ENCODE measurements at regions not wholly inside any gene's neighbourhood (a gene's known extent, or its start where the extent isn't known, plus 50 kb on each side); places are given as distances from the start of the nearest gene placed in this dataset.

DNA sequence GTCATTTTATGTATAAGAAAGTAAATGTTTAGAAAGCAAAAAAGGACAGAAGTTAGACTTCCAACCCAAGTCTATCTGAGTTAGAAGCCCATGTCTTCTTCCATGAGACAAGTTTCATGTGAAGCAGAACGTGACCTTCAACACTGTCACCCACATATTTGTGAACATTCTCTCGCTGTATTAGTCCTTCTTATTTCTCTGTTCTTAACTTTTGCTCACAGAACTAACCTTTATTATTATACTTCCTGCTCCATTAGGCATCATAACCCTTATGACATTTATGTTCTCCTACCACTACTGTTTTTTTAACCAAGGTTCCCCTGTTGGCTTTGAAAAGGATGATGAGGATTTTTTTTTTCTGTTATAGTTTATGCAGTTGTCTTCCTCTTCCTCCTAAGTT, 238.8 kb downstream of the ZNF608 start (continued):
- TF ChIP-seq ATF2 (IDR thresholded peaks at IDR 0.05; ENCODE audit: low read length): no peak
- TF ChIP-seq JUND (IDR thresholded peaks at IDR 0.05; ENCODE audit: low read length): no peak
- TF ChIP-seq USF2 (IDR thresholded peaks at IDR 0.05; ENCODE audit: low read length): no peak
- TF ChIP-seq CREB1 (IDR thresholded peaks at IDR 0.05): no peak
- TF ChIP-seq, protein P1, sequence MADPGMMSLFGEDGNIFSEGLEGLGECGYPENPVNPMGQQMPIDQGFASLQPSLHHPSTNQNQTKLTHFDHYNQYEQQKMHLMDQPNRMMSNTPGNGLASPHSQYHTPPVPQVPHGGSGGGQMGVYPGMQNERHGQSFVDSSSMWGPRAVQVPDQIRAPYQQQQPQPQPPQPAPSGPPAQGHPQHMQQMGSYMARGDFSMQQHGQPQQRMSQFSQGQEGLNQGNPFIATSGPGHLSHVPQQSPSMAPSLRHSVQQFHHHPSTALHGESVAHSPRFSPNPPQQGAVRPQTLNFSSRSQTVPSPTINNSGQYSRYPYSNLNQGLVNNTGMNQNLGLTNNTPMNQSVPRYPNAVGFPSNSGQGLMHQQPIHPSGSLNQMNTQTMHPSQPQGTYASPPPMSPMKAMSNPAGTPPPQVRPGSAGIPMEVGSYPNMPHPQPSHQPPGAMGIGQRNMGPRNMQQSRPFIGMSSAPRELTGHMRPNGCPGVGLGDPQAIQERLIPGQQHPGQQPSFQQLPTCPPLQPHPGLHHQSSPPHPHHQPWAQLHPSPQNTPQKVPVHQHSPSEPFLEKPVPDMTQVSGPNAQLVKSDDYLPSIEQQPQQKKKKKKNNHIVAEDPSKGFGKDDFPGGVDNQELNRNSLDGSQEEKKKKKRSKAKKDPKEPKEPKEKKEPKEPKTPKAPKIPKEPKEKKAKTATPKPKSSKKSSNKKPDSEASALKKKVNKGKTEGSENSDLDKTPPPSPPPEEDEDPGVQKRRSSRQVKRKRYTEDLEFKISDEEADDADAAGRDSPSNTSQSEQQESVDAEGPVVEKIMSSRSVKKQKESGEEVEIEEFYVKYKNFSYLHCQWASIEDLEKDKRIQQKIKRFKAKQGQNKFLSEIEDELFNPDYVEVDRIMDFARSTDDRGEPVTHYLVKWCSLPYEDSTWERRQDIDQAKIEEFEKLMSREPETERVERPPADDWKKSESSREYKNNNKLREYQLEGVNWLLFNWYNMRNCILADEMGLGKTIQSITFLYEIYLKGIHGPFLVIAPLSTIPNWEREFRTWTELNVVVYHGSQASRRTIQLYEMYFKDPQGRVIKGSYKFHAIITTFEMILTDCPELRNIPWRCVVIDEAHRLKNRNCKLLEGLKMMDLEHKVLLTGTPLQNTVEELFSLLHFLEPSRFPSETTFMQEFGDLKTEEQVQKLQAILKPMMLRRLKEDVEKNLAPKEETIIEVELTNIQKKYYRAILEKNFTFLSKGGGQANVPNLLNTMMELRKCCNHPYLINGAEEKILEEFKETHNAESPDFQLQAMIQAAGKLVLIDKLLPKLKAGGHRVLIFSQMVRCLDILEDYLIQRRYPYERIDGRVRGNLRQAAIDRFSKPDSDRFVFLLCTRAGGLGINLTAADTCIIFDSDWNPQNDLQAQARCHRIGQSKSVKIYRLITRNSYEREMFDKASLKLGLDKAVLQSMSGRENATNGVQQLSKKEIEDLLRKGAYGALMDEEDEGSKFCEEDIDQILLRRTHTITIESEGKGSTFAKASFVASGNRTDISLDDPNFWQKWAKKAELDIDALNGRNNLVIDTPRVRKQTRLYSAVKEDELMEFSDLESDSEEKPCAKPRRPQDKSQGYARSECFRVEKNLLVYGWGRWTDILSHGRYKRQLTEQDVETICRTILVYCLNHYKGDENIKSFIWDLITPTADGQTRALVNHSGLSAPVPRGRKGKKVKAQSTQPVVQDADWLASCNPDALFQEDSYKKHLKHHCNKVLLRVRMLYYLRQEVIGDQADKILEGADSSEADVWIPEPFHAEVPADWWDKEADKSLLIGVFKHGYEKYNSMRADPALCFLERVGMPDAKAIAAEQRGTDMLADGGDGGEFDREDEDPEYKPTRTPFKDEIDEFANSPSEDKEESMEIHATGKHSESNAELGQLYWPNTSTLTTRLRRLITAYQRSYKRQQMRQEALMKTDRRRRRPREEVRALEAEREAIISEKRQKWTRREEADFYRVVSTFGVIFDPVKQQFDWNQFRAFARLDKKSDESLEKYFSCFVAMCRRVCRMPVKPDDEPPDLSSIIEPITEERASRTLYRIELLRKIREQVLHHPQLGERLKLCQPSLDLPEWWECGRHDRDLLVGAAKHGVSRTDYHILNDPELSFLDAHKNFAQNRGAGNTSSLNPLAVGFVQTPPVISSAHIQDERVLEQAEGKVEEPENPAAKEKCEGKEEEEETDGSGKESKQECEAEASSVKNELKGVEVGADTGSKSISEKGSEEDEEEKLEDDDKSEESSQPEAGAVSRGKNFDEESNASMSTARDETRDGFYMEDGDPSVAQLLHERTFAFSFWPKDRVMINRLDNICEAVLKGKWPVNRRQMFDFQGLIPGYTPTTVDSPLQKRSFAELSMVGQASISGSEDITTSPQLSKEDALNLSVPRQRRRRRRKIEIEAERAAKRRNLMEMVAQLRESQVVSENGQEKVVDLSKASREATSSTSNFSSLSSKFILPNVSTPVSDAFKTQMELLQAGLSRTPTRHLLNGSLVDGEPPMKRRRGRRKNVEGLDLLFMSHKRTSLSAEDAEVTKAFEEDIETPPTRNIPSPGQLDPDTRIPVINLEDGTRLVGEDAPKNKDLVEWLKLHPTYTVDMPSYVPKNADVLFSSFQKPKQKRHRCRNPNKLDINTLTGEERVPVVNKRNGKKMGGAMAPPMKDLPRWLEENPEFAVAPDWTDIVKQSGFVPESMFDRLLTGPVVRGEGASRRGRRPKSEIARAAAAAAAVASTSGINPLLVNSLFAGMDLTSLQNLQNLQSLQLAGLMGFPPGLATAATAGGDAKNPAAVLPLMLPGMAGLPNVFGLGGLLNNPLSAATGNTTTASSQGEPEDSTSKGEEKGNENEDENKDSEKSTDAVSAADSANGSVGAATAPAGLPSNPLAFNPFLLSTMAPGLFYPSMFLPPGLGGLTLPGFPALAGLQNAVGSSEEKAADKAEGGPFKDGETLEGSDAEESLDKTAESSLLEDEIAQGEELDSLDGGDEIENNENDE (IDR thresholded peaks at IDR 0.05; ENCODE audit: insufficient replicate concordance, low read length): no peak
- TF ChIP-seq TCF12 (IDR thresholded peaks at IDR 0.05; ENCODE audit: low read depth, low read length): no peak

Data from H1 (cell line).